ENCODE measurements at regions not wholly inside any gene's neighbourhood (a gene's known extent, or its start where the extent isn't known, plus 50 kb on each side); places are given as distances from the start of the nearest gene placed in this dataset.

DNA sequence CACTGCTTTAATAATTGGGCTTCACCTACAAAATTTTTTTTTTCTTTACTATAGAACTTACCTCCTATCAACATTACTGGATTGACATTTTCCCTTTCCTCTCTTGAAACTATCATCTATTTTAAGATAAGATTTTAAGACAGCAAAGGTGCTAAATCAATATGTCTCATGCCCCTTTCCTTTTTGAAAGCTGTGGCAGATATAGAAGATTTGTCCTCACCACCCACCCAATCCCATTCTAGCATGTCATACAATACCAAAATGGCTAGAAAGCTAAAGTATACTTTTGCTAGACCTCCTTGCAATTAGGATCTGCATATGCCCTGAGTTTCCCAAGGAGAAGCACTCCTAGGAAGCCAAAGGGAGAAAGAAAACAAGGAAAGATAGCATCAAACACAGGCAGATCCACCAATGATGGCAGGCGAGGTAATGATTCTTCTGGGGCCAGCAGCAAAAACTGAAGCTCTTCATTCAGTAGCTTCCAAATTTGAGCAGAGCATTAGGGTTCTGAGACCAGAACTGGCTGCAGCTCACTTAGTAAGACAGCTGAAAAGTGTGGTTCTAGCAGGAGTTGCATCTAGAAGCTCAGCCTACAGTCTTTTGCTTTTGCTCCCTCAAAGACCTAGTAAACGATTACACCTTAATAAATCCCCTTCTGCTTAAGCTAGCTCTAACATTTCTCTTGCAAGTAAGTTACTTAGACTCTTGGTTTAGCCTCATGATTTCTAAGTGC lies 242.1 kb downstream of the ZEB2 start:
- Histone ChIP-seq H3K9ac (ENCODE audit: low read length) (no peak overlapping the region), H3K4me2 (ENCODE audit: low read depth, low read length, poor library complexity, severe bottlenecking) (no peak overlapping the region), H3K27me3 (ENCODE audit: low read length) (no peaks in the 10 kb centered on the region), H2AFZ (ENCODE audit: low read depth, low read length, severe bottlenecking) (no peak overlapping the region), H3F3A (ENCODE audit: insufficient read depth) (no peaks in the 10 kb centered on the region), H3K9me3 (ENCODE audit: insufficient read depth, low read length) (no peaks in the 10 kb centered on the region), H3K4me3 (ENCODE audit: insufficient read depth, low read length, poor library complexity, severe bottlenecking) (no peak overlapping the region), H4K20me1 (ENCODE audit: low read depth, low read length) (no peaks in the 10 kb centered on the region), H3K36me3 (ENCODE audit: low read length) (no peaks in the 10 kb centered on the region), H3K79me2 (ENCODE audit: insufficient read depth, low read length) (peaks cover 14% of the 10 kb centered on the region; the same call in 1 of the 2 replicates), H3K27ac (ENCODE audit: low read depth, low read length) (no peak overlapping the region), H3K9me2 (replicated peaks; ENCODE audit: insufficient read depth, low read length) (no peaks in the 10 kb centered on the region)
- TF ChIP-seq, protein P1, sequence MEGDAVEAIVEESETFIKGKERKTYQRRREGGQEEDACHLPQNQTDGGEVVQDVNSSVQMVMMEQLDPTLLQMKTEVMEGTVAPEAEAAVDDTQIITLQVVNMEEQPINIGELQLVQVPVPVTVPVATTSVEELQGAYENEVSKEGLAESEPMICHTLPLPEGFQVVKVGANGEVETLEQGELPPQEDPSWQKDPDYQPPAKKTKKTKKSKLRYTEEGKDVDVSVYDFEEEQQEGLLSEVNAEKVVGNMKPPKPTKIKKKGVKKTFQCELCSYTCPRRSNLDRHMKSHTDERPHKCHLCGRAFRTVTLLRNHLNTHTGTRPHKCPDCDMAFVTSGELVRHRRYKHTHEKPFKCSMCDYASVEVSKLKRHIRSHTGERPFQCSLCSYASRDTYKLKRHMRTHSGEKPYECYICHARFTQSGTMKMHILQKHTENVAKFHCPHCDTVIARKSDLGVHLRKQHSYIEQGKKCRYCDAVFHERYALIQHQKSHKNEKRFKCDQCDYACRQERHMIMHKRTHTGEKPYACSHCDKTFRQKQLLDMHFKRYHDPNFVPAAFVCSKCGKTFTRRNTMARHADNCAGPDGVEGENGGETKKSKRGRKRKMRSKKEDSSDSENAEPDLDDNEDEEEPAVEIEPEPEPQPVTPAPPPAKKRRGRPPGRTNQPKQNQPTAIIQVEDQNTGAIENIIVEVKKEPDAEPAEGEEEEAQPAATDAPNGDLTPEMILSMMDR (IDR thresholded peaks at IDR 0.05; ENCODE audit: insufficient read depth, low read length, poor library complexity, severe bottlenecking): no peak
- TF ChIP-seq EZH2phosphoT487 (conservative IDR thresholded peaks at IDR 0.05; ENCODE audit: low read length): no peak

DNA sequence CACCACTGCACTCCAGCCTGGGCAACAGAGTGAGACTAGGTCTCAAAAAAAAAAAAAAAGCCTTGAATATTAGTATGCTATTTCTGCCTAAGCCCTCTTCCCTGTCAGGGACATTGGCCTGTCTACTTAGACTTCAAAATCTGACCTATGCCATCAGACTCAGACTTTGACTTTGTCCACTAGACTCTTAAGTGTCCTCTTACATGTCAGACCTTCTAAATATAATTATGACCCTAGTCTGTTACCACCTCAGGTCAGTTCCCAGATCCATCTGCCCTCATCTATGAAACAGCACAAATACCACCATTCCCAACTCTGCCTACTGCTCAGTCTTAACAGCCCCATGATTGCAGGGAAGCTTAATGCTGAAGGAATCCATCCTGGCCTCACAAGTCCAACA lies 244.6 kb downstream of the ZEB2 start:
- TF ChIP-seq EZH2phosphoT487 (conservative IDR thresholded peaks at IDR 0.05; ENCODE audit: low read length): no peak
- TF ChIP-seq, protein P1 (IDR thresholded peaks at IDR 0.05; ENCODE audit: insufficient read depth, low read length, poor library complexity, severe bottlenecking): no peak
- H3K9me3 ChIP-seq (ENCODE audit: insufficient read depth, low read length): no peaks in the 10 kb centered on the region
- H3K4me2 ChIP-seq (ENCODE audit: low read depth, low read length, poor library complexity, severe bottlenecking): no peak overlapping the region
- H3K4me3 ChIP-seq (ENCODE audit: insufficient read depth, low read length, poor library complexity, severe bottlenecking): no peak overlapping the region
- no peaks in the 10 kb centered on the region for H3F3A ChIP-seq (ENCODE audit: insufficient read depth)
- H3K9ac ChIP-seq (ENCODE audit: low read length): no peak overlapping the region
- H3K27me3 ChIP-seq (ENCODE audit: low read length): no peaks in the 10 kb centered on the region
- no peak overlapping the region for H2AFZ ChIP-seq (ENCODE audit: low read depth, low read length, severe bottlenecking)
- H4K20me1 ChIP-seq (ENCODE audit: low read depth, low read length): no peaks in the 10 kb centered on the region
- H3K27ac ChIP-seq (ENCODE audit: low read depth, low read length): no peak overlapping the region
- no peaks in the 10 kb centered on the region for H3K36me3 ChIP-seq (ENCODE audit: low read length)
- H3K9me2 ChIP-seq (replicated peaks; ENCODE audit: insufficient read depth, low read length): no peaks in the 10 kb centered on the region
- peaks cover 22% of the 10 kb centered on the region; the same call in 1 of the 2 replicates for H3K79me2 ChIP-seq (ENCODE audit: insufficient read depth, low read length)

DNA sequence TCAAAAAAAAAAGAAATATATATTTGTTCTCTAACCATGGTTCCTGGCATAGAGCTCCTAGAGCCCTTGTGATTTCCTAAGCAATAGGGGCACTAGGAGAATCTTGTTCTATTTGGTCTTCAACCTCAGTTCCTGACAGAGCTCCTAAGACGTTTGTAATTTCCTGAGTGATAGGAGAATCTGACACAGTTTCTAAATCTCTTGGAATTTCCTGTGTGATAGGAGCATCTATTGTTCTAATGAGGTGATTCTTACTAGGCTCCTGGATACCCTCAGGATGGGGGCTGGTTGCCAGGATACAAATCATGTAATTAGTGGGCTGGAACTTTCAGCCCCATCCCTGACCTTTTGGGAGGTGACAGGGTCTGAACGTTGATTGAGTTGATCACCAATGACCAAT lies 245.8 kb downstream of the ZEB2 start:
- H4K20me1 ChIP-seq (ENCODE audit: low read depth, low read length): no peaks in the 10 kb centered on the region
- no peaks in the 10 kb centered on the region for H3F3A ChIP-seq (ENCODE audit: insufficient read depth)
- no peaks in the 10 kb centered on the region for H3K9me3 ChIP-seq (ENCODE audit: insufficient read depth, low read length)
- H3K9me2 ChIP-seq (replicated peaks; ENCODE audit: insufficient read depth, low read length): no peaks in the 10 kb centered on the region
- H3K4me2 ChIP-seq (ENCODE audit: low read depth, low read length, poor library complexity, severe bottlenecking): no peak overlapping the region
- no peaks in the 10 kb centered on the region for H3K27me3 ChIP-seq (ENCODE audit: low read length)
- no peaks in the 10 kb centered on the region for H3K36me3 ChIP-seq (ENCODE audit: low read length)
- no peak overlapping the region for H3K9ac ChIP-seq (ENCODE audit: low read length)
- no peak overlapping the region for H2AFZ ChIP-seq (ENCODE audit: low read depth, low read length, severe bottlenecking)
- peaks cover 19% of the 10 kb centered on the region; the same call in 1 of the 2 replicates for H3K79me2 ChIP-seq (ENCODE audit: insufficient read depth, low read length)
- H3K27ac ChIP-seq (ENCODE audit: low read depth, low read length): no peak overlapping the region
- no peak overlapping the region for H3K4me3 ChIP-seq (ENCODE audit: insufficient read depth, low read length, poor library complexity, severe bottlenecking)
- TF ChIP-seq EZH2phosphoT487 (conservative IDR thresholded peaks at IDR 0.05; ENCODE audit: low read length): no peak
- TF ChIP-seq, protein P1 (IDR thresholded peaks at IDR 0.05; ENCODE audit: insufficient read depth, low read length, poor library complexity, severe bottlenecking): no peak

All from SU-DHL-6 (cell line).